GM12891 (cell line): ENCODE measurements at regions not wholly inside any gene's neighbourhood (a gene's known extent, or its start where the extent isn't known, plus 50 kb on each side); places are given as distances from the start of the nearest gene placed in this dataset.
"Not testable (repeated sequence)": the region's sequence is repeated elsewhere in the genome, so short reads cannot be mapped to it uniquely, and the experiment has no call there.

ENCODE experiments used
- DNase-seq: peaks from one replicate; pipeline ENCODE4 v3.0.0; 2011; ENCODE audit warnings: low spot score; ENCODE audit not compliant: insufficient read length
- FAIRE-seq: peaks from 2 replicates; lab custom pipeline; 2011; peaks lifted over from hg19 to GRCh38; lab: Jason Lieb, UNC
- PAX5 ChIP-seq: IDR thresholded peaks from 2 replicates; pipeline ENCODE4 v1.6.1; 2011; ENCODE audit warnings: low read length, moderate library complexity, mild to moderate bottlenecking; ENCODE audit not compliant: insufficient read depth, severe bottlenecking
- POLR2A ChIP-seq: IDR thresholded peaks from 2 replicates; pipeline ENCODE4 v1.6.1; 2011; ENCODE audit warnings: low read depth, low read length, control low read depth
- POLR2AphosphoS5 ChIP-seq: IDR thresholded peaks from 2 replicates; pipeline ENCODE4 v1.6.1; 2011; ENCODE audit warnings: low read depth, low read length, control low read depth
- POU2F2 ChIP-seq: IDR thresholded peaks from 2 replicates; pipeline ENCODE4 v1.6.1; 2011; ENCODE audit warnings: low read depth, mild to moderate bottlenecking, control low read depth, low read length, moderate library complexity
- SPI1 ChIP-seq: IDR thresholded peaks from 2 replicates; pipeline ENCODE4 v1.6.1; 2011; ENCODE audit warnings: low read depth, low read length, control low read depth
- TAF1 ChIP-seq: IDR thresholded peaks from 2 replicates; pipeline ENCODE4 v1.6.1; 2011; ENCODE audit warnings: low read depth, low read length, control low read depth

- FAIRE-seq (no peak), DNase-seq (no peak)
- TF ChIP-seq SPI1 (no peak), TAF1 (no peak), PAX5 (no peak), POU2F2 (no peak), POLR2AphosphoS5 (no peak), POLR2A (no peak)
These were observed 160.0 kb upstream of the GCFC2 start for GRCh38 chr2:75870651-75871137.

GRCh38 chr2:75870133-75870532 lies 159.4 kb upstream of the GCFC2 start:
- TF ChIP-seq SPI1 = no peak
- TF ChIP-seq POLR2AphosphoS5 = no peak
- no peak for TF ChIP-seq PAX5
- no peak for TF ChIP-seq TAF1
- no peak for TF ChIP-seq POLR2A
- TF ChIP-seq POU2F2 = no peak
- no peak for DNase-seq
- no peak for FAIRE-seq

GRCh38 chr2:75865702-75866101 lies 155.0 kb upstream of the GCFC2 start:
- DNase-seq = no peak
- TF ChIP-seq TAF1 (no peak), POU2F2 (no peak), POLR2A (no peak), POLR2AphosphoS5 (no peak), PAX5 (no peak), SPI1 (no peak)
- no peak for FAIRE-seq

GRCh38 chr2:75865083-75865482 lies 154.4 kb upstream of the GCFC2 start:
- no peak for DNase-seq
- FAIRE-seq = no peak
- TF ChIP-seq PAX5 (no peak), POLR2AphosphoS5 (no peak), SPI1 (no peak), POLR2A (no peak), POU2F2 (no peak), TAF1 (no peak)

GRCh38 chr2:75862547-75862946 lies 151.8 kb upstream of the GCFC2 start:
- TF ChIP-seq POLR2A (no peak), TAF1 (no peak), POU2F2 (no peak), PAX5 (no peak), SPI1 (no peak), POLR2AphosphoS5 (no peak)
- DNase-seq = no peak
- no peak for FAIRE-seq

- no peak for FAIRE-seq
- no peak for TF ChIP-seq TAF1
- TF ChIP-seq POLR2A = no peak
- TF ChIP-seq POU2F2 = no peak
- TF ChIP-seq PAX5 = no peak
- TF ChIP-seq SPI1 = no peak
- no peak for TF ChIP-seq POLR2AphosphoS5
- DNase-seq = no peak
These were observed 142.7 kb upstream of the GCFC2 start for GRCh38 chr2:75853436-75853835.

- DNase-seq = no peak
- no peak for FAIRE-seq
- TF ChIP-seq SPI1 (no peak), PAX5 (no peak), TAF1 (no peak), POLR2AphosphoS5 (no peak), POU2F2 (no peak), POLR2A (no peak)
These were observed 141.9 kb upstream of the GCFC2 start for GRCh38 chr2:75852639-75853038.

- no peak for TF ChIP-seq POLR2AphosphoS5
- no peak for TF ChIP-seq TAF1
- no peak for TF ChIP-seq POLR2A
- TF ChIP-seq PAX5 = no peak
- no peak for TF ChIP-seq POU2F2
- no peak for TF ChIP-seq SPI1
- DNase-seq (no peak), FAIRE-seq (no peak)
These were observed 136.0 kb upstream of the GCFC2 start for GRCh38 chr2:75846683-75847190.

GRCh38 chr2:75844651-75845050 lies 133.9 kb upstream of the GCFC2 start:
- no peak for DNase-seq
- TF ChIP-seq PAX5 (no peak), SPI1 (no peak), POLR2AphosphoS5 (no peak), POLR2A (no peak), POU2F2 (no peak), TAF1 (no peak)
- FAIRE-seq = no peak

GRCh38 chr2:75834588-75834987 lies 123.9 kb upstream of the GCFC2 start:
- DNase-seq, FAIRE-seq: not testable (repeated sequence)
